D721Med (cell line): ENCODE measurements at regions not wholly inside any gene's neighbourhood (a gene's known extent, or its start where the extent isn't known, plus 50 kb on each side); places are given as distances from the start of the nearest gene placed in this dataset.

ENCODE experiments used
- DNase-seq: peaks from one replicate; pipeline ENCODE4 v3.0.0; 2011; ENCODE audit warnings: low spot score; ENCODE audit not compliant: insufficient read length
- FAIRE-seq: peaks from 2 replicates; lab custom pipeline; 2011; peaks lifted over from hg19 to GRCh38; lab: Jason Lieb, UNC
- TF ChIP-seq, protein P1 (sequence below): IDR thresholded peaks from 2 replicates; pipeline ENCODE4 v1.5.1; 2012; ENCODE audit warnings: mild to moderate bottlenecking, control low read depth; ENCODE audit not compliant: insufficient read depth; ENCODE audit errors: missing control alignments

DNA sequence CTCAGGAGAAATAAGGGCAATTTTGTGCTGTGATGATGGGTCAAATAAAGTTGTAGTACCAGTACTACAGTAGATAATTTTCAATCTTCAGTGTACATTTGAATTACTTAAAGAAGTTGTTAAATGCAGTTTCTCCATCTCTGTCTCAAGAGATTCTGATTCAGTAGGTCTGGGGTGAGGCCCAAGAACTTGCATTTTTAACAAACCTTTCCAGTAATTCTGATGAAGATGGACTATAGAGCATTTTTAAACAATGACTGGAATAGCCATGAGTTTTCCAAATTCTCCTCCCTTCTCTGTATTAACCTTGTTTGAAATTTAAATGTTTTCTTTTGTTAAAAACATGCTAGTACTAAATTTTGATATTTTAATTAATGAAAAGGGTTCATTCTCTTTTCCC lies 127.0 kb upstream of the CD96 start:
- TF ChIP-seq, protein P1, sequence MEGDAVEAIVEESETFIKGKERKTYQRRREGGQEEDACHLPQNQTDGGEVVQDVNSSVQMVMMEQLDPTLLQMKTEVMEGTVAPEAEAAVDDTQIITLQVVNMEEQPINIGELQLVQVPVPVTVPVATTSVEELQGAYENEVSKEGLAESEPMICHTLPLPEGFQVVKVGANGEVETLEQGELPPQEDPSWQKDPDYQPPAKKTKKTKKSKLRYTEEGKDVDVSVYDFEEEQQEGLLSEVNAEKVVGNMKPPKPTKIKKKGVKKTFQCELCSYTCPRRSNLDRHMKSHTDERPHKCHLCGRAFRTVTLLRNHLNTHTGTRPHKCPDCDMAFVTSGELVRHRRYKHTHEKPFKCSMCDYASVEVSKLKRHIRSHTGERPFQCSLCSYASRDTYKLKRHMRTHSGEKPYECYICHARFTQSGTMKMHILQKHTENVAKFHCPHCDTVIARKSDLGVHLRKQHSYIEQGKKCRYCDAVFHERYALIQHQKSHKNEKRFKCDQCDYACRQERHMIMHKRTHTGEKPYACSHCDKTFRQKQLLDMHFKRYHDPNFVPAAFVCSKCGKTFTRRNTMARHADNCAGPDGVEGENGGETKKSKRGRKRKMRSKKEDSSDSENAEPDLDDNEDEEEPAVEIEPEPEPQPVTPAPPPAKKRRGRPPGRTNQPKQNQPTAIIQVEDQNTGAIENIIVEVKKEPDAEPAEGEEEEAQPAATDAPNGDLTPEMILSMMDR: no peak
- no peak for DNase-seq
- FAIRE-seq: no peak

GRCh38 chr3:111418391-111418790 lies 123.6 kb upstream of the CD96 start:
- TF ChIP-seq, protein P1: no peak
- FAIRE-seq: no peak
- no peak for DNase-seq

GRCh38 chr3:111428301-111428700 lies 113.7 kb upstream of the CD96 start:
- TF ChIP-seq, protein P1: no peak
- FAIRE-seq (no peak), DNase-seq (no peak)

DNA sequence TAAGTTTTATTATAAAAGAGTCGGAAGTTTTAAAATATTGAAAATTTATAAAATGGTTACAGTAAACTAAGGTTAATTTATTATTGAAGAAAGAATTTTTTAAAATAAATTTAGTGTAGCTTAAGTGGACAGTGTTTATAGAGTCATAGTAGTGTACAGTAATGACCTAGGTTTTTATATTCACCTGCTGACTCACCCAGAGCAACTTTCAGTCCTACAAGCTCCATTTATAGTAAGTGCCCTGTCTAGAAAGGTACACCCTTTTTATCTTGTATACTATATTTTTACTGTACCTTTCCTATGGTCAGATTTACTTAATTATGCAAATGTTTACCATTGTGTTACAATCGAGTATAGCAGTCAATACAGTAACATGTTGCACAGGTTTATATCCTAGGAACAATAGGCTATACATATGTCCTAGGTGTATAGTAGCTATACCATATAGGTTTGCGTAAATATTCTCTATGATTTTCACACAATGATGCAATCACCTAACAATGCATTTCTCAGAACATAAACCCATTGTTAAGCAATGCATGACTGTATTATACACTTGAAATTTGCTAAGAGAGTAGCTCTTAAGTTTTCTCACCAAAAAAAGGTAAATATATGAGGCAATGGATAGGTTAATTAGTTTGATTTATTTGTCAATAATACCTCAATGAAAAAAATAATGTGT lies 106.9 kb upstream of the CD96 start:
- TF ChIP-seq, protein P1: no peak
- FAIRE-seq (no peak), DNase-seq (no peak)

GRCh38 chr3:111438283-111438682 lies 103.7 kb upstream of the CD96 start:
- DNase-seq (no peak), FAIRE-seq (no peak)
- TF ChIP-seq, protein P1: no peak

- FAIRE-seq (no peak), DNase-seq (no peak)
- TF ChIP-seq, protein P1: no peak
Measured at GRCh38 chr3:111454551-111454950, 87.4 kb upstream of the CD96 start.

- DNase-seq (no peak), FAIRE-seq (no peak)
- TF ChIP-seq, protein P1: no peak
Measured at GRCh38 chr3:111465081-111465670, 76.8 kb upstream of the CD96 start.
